Activated CD8-positive, alpha-beta T cell treated with anti-CD3 and anti-CD28 coated beads, Interleukin-2, amount 10 ng/mL, durations not matched to agents 7 days and 5 days (primary cell): ENCODE measurements at regions not wholly inside any gene's neighbourhood (a gene's known extent, or its start where the extent isn't known, plus 50 kb on each side); places are given as distances from the start of the nearest gene placed in this dataset.

Source experiments
- ATAC-seq: fragments of 150-1000 bp; cut with Tn5 transposase; one replicate; pipeline ENCODE4 v1.10.0; 2021; ENCODE audit warnings: moderate library complexity
- CTCF ChIA-PET: fragments of 350-600 bp; sonication (Branson Sonifier 250); formaldehyde crosslinking; loops from one replicate; lab custom pipeline; 2021; ENCODE audit warnings: antibody characterized with exemption; lab: Charles Lee
- POLR2A ChIA-PET: fragments of 350-600 bp; sonication (Branson Sonifier 250); formaldehyde crosslinking; loops from one replicate; lab custom pipeline; 2021; ENCODE audit warnings: antibody characterized with exemption; lab: Charles Lee
- DNase-seq: peaks from one replicate; pipeline ENCODE4 v3.0.0-alpha.2; 2020
- H3K27ac Mint-ChIP-seq: one replicate; pipeline ENCODE4 v1.8.0; 2021; ENCODE audit warnings: mild to moderate bottlenecking, mixed read lengths
- H3K27me3 Mint-ChIP-seq: one replicate; pipeline ENCODE4 v1.8.0; 2021; ENCODE audit warnings: low read depth, mixed read lengths
- H3K36me3 Mint-ChIP-seq: one replicate; pipeline ENCODE4 v1.8.0; 2021; ENCODE audit warnings: low read depth, mixed read lengths
- H3K4me1 Mint-ChIP-seq: one replicate; pipeline ENCODE4 v1.8.0; 2021; ENCODE audit warnings: low read depth, mixed read lengths
- H3K4me3 Mint-ChIP-seq: one replicate; pipeline ENCODE4 v1.8.0; 2021; ENCODE audit warnings: mild to moderate bottlenecking, mixed read lengths
- H3K9me3 Mint-ChIP-seq: one replicate; pipeline ENCODE4 v1.8.0; 2022; ENCODE audit warnings: mixed read lengths; ENCODE audit not compliant: insufficient read depth

GRCh38 chr14:76695263-76695920, 65.9 kb upstream of the VASH1 start:
- Mint-ChIP-seq H3K4me3 (no peak overlapping the region), H3K27ac (no peak overlapping the region), H3K27me3 (peaks cover 6% of the 10 kb centered on the region), H3K36me3 (no peaks in the 10 kb centered on the region), H3K4me1 (no peaks in the 10 kb centered on the region), H3K9me3 (no peaks in the 10 kb centered on the region)
- DNase-seq (peak; percentile 17), ATAC-seq (no peak)
- CTCF ChIA-PET: no interaction called here
- POLR2A ChIA-PET: no interaction called here

DNA sequence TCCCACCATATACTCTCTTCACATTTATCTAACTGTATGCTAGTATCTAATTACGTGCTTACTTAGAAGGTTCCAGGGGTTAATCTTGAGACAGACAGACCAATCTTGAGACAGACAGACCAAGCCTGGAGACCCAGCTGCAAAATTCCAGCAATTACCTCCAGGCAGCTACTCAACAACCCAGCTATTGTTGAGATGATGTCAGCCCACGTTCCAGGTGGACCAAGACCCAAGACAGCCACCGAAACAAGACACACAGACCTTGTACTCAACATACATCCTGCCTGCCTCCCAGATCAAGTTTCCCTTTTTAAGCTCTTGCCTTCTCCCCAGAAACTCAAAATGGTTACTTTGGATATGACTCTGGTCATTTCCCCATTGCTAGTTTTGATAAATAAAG, 64.9 kb upstream of the VASH1 start:
- ATAC-seq (no peak), DNase-seq (peak; percentile 11)
- Mint-ChIP-seq H3K9me3 (no peaks in the 10 kb centered on the region), H3K4me1 (no peaks in the 10 kb centered on the region), H3K27me3 (peaks cover 6% of the 10 kb centered on the region), H3K4me3 (no peak overlapping the region), H3K27ac (no peak overlapping the region), H3K36me3 (no peaks in the 10 kb centered on the region)
- ChIA-PET POLR2A (no interaction called here), CTCF (interaction anchor here (0.9 to 1.6 kb wide), 4 partner anchors 11 to 115 kb away, joined by 3 to 10 read pairs (median 3); no protein-coding TSS in a partner anchor)

GRCh38 chr14:76696791-76697190, 64.5 kb upstream of the VASH1 start:
- no peak for ATAC-seq
- Mint-ChIP-seq H3K36me3 (no peaks in the 10 kb centered on the region), H3K4me1 (no peaks in the 10 kb centered on the region)

DNA sequence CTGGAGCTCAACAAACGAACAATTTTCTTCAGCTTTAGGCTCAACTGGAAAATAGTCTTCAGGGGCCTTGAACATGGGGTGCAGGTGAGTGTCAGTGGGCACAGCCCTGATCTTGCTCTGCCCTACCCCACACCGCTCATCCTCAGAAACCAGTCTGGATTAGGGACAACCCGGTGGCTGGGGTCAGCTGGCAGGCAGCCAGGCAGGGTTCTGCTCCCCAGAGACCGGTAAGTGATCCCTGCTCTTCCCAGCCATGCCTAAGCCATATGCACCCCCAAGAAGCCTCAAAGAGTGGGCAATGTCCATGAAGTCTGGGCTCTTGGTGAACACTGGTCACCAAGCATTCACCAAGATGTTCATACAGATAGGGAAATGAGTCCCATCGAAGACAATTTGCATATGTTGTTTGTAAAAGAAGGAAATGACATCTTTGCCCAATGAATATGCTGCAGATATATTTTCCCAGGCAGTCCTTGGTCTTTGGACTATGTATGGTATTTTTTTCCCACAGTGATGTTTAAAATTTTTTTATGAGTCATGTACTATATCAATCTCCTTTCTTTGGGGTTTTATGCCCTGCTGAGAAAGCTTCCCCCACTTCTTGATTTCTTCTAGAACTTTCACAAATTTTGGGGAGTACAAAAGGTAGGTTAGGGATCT, 63.9 kb upstream of the VASH1 start:
- DNase-seq (peak; percentile 6), ATAC-seq (no peak)
- ChIA-PET POLR2A (no interaction called here), CTCF (interaction anchor here (0.7 to 1.6 kb wide), 4 partner anchors 13 to 114 kb away, joined by 3 to 10 read pairs (median 3); no protein-coding TSS in a partner anchor)
- H3K36me3 Mint-ChIP-seq: no peaks in the 10 kb centered on the region
- no peaks in the 10 kb centered on the region for H3K4me1 Mint-ChIP-seq
- peaks cover 6% of the 10 kb centered on the region for H3K27me3 Mint-ChIP-seq
- no peaks in the 10 kb centered on the region for H3K9me3 Mint-ChIP-seq
- H3K4me3 Mint-ChIP-seq: no peak overlapping the region
- H3K27ac Mint-ChIP-seq: no peak overlapping the region

More at GRCh38 chr14:76696791-76697190, 64.5 kb upstream of the VASH1 start:
- DNase-seq: peak; percentile 19
- POLR2A ChIA-PET: no interaction called here
- Mint-ChIP-seq H3K4me3 (no peak overlapping the region), H3K27me3 (peaks cover 6% of the 10 kb centered on the region), H3K27ac (no peak overlapping the region), H3K9me3 (no peaks in the 10 kb centered on the region)
- CTCF ChIA-PET: interaction anchor here (0.7 to 1.6 kb wide), 5 partner anchors 11 to 115 kb away, joined by 3 to 10 read pairs (median 3); no protein-coding TSS in a partner anchor

DNA sequence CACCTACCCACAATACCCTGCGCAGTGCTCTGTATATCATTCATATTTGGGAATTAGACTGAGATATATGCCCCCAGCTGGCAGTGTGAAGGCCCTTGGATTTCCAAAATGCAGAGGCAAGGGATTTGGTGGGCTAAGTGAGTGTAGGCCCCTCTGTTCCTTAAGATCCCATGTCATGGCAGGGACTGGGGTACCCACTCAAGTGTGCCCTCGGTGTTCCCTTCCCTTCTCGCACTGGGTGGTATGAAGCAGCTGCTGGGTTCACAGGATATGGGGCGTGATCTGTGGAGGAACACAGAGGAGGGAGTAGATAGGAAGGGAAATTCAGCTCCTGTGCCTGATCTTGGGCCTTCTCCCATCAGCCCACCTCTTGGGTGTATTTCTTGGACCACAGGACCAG, 63.1 kb upstream of the VASH1 start:
- H3K36me3 Mint-ChIP-seq: no peaks in the 10 kb centered on the region
- POLR2A ChIA-PET: no interaction called here
- DNase-seq (peak; percentile 10), ATAC-seq (no peak)
- no peaks in the 10 kb centered on the region for H3K9me3 Mint-ChIP-seq
- no peak overlapping the region for H3K4me3 Mint-ChIP-seq
- H3K27ac Mint-ChIP-seq: no peak overlapping the region
- CTCF ChIA-PET: interaction anchor here (1.1 kb wide), 1 partner anchor 11 kb away, joined by 3 read pairs; no protein-coding TSS in a partner anchor
- no peaks in the 10 kb centered on the region for H3K4me1 Mint-ChIP-seq
- peaks cover 6% of the 10 kb centered on the region for H3K27me3 Mint-ChIP-seq

DNA sequence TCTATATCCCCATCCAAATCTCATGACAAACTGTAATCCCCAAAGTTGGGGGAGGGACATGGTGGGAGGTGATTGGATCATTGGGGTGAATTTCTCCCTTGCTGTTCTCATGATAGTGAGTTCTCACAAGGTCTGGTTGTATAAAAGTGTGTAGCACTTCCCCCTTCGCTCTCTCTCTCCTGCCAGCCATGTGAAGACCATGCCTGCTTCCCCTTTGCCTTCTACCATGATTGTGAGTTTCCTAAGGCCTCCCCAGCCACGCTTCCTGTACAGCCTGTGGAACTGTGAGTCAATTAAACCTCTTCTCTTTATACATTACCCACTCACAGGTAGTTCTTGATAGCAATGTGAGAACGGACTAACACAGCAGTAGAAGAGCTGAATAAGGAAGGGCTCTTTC, 62.6 kb upstream of the VASH1 start:
- H3K27ac Mint-ChIP-seq: no peak overlapping the region
- H3K4me3 Mint-ChIP-seq: no peak overlapping the region
- DNase-seq (peak; percentile 2), ATAC-seq (no peak)
- H3K9me3 Mint-ChIP-seq: no peaks in the 10 kb centered on the region
- CTCF ChIA-PET: interaction anchor here (1.1 kb wide), 1 partner anchor 11 kb away, joined by 3 read pairs; no protein-coding TSS in a partner anchor
- POLR2A ChIA-PET: no interaction called here
- no peaks in the 10 kb centered on the region for H3K4me1 Mint-ChIP-seq
- no peaks in the 10 kb centered on the region for H3K36me3 Mint-ChIP-seq
- H3K27me3 Mint-ChIP-seq: peaks cover 8% of the 10 kb centered on the region

GRCh38 chr14:76699209-76699938, 61.9 kb upstream of the VASH1 start:
- CTCF ChIA-PET: interaction anchor here (1.1 kb wide), 1 partner anchor 10 kb away, joined by 3 read pairs; no protein-coding TSS in a partner anchor
- POLR2A ChIA-PET: no interaction called here
- DNase-seq (peak; percentile 4), ATAC-seq (no peak)
- no peaks in the 10 kb centered on the region for H3K9me3 Mint-ChIP-seq
- H3K36me3 Mint-ChIP-seq: no peaks in the 10 kb centered on the region
- H3K4me1 Mint-ChIP-seq: no peaks in the 10 kb centered on the region
- H3K27ac Mint-ChIP-seq: no peak overlapping the region
- H3K27me3 Mint-ChIP-seq: peaks cover 8% of the 10 kb centered on the region
- no peak overlapping the region for H3K4me3 Mint-ChIP-seq

DNA sequence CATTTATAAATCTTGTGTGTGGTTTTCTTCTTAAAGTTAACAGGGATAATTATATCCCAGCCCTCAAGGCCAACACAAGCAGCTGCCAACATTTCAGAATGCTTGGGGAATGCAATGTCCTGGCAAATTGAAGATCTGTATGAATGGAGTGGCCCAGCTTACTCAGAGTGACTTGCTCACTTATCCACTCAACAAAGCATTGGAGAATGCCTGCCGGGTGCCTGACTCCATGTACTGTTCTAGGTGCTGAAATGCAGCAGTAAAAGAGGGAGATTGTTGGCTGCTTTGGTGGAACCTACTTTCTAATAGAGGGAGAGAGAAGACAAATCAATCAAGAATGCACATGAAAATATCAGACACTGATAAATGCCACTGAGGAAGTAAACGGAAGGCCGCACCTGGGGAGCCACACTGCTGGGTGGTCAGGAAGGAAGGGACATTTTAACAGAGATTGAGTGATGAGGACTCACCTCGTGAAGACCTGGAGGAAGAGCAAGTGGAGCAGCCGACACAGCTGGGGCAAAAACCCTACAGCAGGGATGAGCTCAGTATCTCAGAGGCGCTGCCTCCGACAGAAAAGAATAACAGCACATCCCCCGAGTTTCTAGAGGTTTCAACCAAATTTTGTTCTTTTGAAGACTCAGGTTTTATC, 61.2 kb upstream of the VASH1 start:
- Mint-ChIP-seq H3K27ac (no peak overlapping the region), H3K4me1 (no peaks in the 10 kb centered on the region), H3K27me3 (peaks cover 8% of the 10 kb centered on the region), H3K36me3 (no peaks in the 10 kb centered on the region), H3K4me3 (no peak overlapping the region), H3K9me3 (no peaks in the 10 kb centered on the region)
- POLR2A ChIA-PET: no interaction called here
- peak; percentile 16 for DNase-seq
- CTCF ChIA-PET: no interaction called here
- no peak for ATAC-seq

DNA sequence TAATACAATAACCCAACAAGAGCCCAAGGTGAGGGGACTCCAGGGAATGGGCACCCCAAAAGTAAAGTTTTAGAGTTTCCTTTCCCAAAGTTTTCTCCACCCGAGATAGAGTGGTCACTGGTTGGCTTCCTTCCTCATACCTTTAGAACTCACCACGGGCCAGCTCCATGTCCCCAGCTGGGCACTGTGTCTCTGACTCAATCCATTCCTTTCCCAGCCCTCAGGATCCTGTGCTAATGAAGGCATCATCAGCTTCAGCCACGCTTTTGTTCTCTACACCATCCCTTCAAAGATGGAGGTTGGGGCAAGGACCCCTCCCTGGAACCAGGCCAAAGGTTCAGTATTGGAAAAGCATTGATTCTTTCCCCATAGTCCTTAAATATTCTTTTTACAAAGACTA, 59.8 kb upstream of the VASH1 start:
- Mint-ChIP-seq H3K4me3 (no peak overlapping the region), H3K36me3 (no peaks in the 10 kb centered on the region), H3K4me1 (no peaks in the 10 kb centered on the region), H3K27me3 (peaks cover 5% of the 10 kb centered on the region), H3K9me3 (no peaks in the 10 kb centered on the region), H3K27ac (no peak overlapping the region)
- POLR2A ChIA-PET: no interaction called here
- ATAC-seq (no peak), DNase-seq (peak; percentile 6)
- CTCF ChIA-PET: interaction anchor here (1.5 kb wide), 1 partner anchor 9 kb away, joined by 5 read pairs; no protein-coding TSS in a partner anchor

GRCh38 chr14:76701981-76702380, 59.3 kb upstream of the VASH1 start:
- POLR2A ChIA-PET: no interaction called here
- CTCF ChIA-PET: interaction anchor here (1.5 kb wide), 1 partner anchor 8 kb away, joined by 5 read pairs; no protein-coding TSS in a partner anchor
- H3K9me3 Mint-ChIP-seq: no peaks in the 10 kb centered on the region
- no peak overlapping the region for H3K4me3 Mint-ChIP-seq
- H3K27me3 Mint-ChIP-seq: peaks cover 5% of the 10 kb centered on the region
- DNase-seq: peak; percentile 5
- no peaks in the 10 kb centered on the region for H3K4me1 Mint-ChIP-seq
- no peaks in the 10 kb centered on the region for H3K36me3 Mint-ChIP-seq
- ATAC-seq: no peak
- no peak overlapping the region for H3K27ac Mint-ChIP-seq

- Mint-ChIP-seq H3K9me3 (no peaks in the 10 kb centered on the region), H3K27me3 (peaks cover 4% of the 10 kb centered on the region), H3K4me1 (no peaks in the 10 kb centered on the region), H3K36me3 (no peaks in the 10 kb centered on the region), H3K27ac (no peak overlapping the region), H3K4me3 (no peak overlapping the region)
- POLR2A ChIA-PET: no interaction called here
- no peak for DNase-seq
- CTCF ChIA-PET: no interaction called here
- no peak for ATAC-seq
These were observed 56.1 kb upstream of the VASH1 start for GRCh38 chr14:76705214-76705613.
